DMS79 treated with DMSO at 0.1 percent for 48 hours (cell line): ENCODE measurements at regions not wholly inside any gene's neighbourhood (a gene's known extent, or its start where the extent isn't known, plus 50 kb on each side); places are given as distances from the start of the nearest gene placed in this dataset.
"Not testable (repeated sequence)": the region's sequence is repeated elsewhere in the genome, so short reads cannot be mapped to it uniquely, and the experiment has no call there.

Experiments
- DNase-seq: peaks from one replicate; lab custom pipeline; 2025; lab: John Stamatoyannopoulos, UW

- no peak for DNase-seq
Observed at GRCh38 chr11:26898799-26899198, 95.1 kb upstream of the FIBIN start.

DNA sequence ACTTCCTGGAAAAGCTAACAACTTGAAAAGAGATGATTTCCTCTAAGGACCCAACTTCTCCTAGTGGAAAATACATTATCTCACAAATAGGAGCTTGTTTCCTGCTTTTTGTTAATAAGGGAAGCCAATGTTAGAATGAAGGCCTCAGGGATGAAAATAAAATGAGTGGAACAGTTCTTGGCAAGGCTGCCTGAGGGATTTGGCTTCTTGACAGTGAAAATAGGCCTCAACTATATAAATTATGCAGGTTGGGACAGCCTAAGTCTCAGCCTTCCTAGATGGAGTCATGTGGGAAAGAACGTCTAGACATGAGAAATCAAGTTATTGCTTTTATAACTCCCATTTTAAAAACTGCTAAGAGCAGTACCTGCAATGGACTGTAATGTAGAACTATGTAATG, 92.8 kb upstream of the FIBIN start:
- no peak for DNase-seq

DNA sequence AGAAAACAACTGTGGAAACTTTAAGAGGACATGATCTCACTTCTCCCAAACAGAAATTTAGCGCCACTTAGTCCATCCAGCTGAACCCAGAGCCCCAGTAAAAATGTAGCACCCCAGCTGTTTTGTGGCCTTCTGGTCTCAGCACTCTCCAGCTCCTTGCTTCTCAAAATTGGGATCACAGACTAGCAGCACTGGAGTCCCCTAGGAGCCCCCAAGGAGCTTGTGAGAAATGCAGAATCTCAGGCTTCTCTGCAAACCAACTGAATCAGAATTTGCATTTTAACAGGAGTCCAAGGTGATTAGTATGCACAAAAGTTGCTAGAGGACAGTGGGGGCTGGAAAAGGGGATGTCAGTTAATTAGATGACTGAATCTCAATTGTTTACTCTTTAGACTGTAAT, 89.8 kb upstream of the FIBIN start:
- no peak for DNase-seq

DNA sequence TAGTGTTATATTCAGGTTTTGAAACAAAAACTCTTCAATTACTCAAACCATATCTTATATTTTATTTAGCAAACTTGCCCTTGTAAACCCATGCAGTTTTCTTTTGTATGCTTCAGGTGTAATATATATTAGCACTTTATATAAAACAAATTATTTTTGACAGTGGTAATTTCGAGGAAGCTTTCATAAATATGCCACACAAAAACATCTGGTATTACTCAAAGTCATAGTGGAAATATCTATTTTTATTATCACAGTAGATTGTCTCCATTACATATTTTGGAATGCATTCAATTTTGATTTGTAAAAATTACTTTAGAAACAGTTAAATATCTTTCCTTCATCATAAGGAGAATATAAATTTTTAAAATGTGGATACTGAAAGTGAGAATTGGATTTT, 89.1 kb upstream of the FIBIN start:
- no peak for DNase-seq

DNA sequence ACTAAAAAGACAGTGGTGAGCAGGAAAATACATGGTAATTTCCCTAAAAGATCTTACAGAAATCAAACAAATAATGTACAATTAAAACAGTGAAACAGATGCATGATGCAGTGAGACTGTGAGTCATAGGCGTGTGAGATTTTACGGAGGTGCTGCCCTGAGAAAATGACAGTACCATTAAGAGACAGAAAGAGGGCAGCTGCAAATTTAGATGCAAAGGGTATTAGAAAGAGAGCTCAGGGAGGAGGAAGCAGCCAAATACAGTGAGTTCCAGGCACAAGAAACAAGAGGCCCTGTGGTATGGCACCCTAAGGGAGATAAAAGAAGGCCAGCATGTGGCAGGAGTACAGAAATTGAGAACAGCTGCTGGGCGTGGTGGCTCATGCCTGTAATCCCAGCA, 88.5 kb upstream of the FIBIN start:
- no peak for DNase-seq

DNA sequence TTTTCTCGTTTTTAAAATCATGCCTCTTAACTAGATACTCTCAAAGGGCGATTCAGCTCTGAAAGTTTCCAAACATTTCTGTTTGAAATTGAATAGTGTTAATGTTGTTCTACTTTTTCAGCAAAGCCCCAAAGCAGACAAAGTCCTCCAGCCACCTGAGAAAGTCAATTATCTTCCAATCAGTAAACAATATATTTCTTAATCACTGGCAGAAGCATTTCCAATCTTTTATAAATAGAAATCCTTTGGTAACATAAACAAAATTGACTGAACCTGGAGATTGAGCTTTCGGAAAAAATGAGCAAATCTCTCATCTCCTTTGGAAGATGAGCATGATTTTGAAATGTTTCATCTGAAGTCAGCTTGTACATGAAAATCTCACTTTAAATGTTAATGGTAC, 84.4 kb upstream of the FIBIN start:
- DNase-seq: no peak

DNA sequence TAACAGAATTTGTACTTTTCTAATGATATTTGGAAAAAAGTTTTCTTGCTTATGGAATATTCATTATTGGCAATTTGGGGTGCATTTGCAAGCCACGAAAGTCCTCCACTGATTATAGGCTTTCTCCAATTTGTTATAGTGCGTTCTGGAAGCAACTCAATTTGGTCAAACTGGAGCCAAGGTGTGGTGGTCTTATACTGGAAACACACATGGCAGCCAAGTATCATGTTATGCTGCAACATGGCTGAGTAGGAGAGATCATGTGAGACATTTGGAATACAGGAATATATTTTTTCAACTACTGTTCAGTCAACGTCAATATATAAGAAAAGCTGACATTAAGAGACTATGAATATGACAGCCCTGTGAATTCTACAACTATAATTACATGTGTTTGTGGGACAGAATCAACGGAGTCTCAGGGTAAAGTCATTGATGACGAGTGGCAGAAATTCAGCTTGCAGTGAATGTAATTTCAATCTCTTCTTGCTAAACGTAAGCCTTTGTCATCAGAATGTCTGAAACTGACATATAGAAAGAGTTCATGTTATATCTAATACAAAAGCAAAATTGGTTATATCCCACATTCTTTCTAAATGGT, 83.8 kb upstream of the FIBIN start:
- DNase-seq: no peak

- no peak for DNase-seq
Observed at GRCh38 chr11:26914968-26915367, 78.9 kb upstream of the FIBIN start.

DNA sequence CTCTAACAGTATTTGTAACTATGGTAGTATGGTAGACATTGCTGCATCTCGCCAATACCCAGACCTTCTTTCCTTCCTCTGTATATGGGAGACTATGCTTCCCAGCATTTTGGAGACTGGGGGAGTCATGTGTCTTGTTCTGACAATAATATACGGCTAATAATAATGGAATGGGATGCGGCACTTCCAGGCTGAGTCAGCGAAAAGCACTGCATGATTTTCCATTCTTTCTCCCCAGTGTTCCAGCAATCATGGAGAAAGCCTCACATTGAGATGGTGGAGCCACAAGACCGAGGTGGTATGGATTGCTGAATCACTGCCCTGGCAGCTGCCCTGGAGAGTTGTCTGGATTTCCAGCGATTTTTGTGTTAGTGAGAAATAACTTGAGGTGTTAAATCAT, 77.1 kb upstream of the FIBIN start:
- no peak for DNase-seq

GRCh38 chr11:26928582-26928981, 65.3 kb upstream of the FIBIN start:
- no peak for DNase-seq

DNA sequence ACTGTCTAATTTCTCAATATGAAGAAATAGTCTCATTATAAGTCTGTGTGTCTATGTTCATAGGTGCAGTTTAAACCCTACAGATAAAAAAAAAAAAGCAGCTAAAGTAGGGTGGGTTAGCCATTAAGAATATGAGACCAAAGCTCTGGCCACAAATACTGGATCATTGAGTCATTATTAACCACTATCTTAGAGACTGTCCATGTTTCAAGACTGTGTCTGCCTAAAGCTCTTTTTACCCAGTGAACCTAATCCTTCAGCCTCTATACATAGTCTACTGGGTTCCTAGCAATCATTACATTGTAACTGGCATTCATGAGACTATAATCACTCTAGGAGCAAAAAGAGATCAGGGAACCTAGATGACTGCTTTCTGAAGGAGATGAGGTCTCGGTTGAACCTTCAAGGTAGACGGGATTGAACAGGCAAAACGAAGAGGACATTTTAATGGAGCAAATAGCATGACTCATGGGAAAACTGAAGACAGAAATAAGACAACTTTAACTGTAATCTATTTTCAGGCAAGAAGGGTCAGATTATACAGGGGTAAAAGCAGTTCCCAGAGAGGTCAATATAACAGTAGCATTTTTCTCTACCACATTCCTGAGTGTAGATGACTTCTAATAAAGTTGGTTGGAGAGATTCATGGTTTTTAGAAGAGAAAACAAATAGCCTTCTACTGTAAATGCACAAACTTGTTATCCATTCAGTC, 64.0 kb upstream of the FIBIN start:
- DNase-seq: no peak

DNA sequence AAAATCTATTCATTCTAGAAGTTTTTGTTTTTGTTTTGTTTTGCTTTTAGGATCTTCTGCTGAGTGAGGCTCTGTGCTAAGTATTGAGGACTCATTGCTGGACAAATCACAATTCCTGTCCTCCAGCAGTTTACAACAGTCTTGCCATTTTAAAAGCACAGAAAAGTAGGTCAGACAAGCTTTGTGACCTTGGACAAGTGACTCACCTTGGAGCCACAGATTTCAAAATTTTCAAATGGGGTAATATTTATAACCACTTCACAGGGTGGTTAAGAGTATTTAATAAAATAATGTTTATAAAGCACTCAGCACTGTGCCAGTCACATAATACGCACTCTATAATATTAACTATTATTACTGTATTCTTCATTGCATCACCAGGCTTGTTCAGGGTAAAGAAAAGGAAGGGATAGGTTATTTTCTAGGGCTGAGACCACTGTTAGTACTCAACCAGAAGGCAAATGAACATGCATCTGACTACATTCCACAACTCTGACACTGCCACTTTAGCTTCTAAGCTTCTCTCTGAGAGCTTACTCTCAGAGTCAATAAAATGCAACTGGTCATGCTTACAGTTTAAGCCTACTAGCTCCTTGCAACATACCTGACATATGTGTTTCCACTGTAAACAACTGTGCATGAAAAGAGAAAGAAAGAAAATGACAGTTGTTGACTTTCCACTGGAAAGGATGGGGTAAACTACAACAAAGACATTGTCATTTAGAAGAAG, 63.2 kb upstream of the FIBIN start:
- DNase-seq: no peak

- DNase-seq: no peak
Observed at GRCh38 chr11:26931248-26931631, 62.7 kb upstream of the FIBIN start.

DNA sequence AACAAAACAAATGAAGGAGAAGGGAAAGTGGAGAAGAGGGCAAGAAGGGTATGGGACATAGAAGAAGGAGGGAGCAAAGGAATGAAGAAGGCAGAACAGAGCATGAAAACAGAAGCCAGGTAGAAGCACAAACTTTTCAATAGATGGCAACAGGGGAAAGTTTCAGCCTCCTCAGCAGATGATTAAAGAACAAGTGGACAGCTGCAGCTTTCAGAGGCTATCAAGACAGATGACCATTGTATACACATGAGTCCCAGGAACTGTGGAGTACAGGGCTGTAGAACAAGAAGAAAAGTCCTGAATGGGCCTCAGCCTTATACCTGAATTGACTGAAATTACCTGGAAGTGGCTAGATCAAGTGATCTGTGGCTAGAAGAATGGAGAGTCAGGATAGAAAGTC, 62.0 kb upstream of the FIBIN start:
- DNase-seq: no peak

DNA sequence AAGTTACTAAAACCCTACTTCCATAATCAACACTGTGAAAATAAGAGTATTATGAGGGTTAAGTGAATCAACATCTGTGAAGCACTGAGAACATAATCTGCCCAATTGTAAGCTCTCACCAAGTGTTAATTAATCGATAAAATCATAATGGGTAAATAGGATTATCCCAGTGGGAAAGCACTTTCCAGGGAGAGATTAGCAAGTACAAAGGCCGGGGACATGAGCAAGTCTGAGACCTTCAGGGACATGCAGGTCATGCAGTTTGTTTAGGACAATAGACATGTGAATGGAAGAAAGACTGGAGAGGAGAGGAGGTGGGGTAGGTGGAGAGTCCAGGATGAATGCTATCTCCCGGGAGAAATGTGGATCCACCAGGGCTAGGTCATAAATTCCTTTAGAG, 57.8 kb upstream of the FIBIN start:
- no peak for DNase-seq

DNA sequence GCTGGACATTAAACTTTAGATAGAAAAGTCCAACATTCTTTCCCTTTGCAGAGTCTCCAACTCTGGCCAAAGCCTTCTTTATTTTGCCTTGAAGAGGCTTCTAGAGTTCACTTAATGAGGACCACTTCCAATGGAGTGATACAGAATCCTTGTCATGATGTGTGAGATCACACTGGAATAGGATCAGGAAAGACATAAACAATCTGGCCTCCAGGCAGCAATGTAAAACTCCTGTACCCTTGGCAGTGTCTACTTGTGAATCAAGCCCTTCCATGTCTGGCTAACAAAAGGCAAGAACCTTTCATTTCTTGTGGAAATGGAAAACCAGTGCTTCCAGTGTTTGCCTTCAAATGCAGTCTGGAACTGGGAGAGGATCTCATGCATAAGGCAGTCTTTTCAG, 56.5 kb upstream of the FIBIN start:
- DNase-seq: no peak

DNA sequence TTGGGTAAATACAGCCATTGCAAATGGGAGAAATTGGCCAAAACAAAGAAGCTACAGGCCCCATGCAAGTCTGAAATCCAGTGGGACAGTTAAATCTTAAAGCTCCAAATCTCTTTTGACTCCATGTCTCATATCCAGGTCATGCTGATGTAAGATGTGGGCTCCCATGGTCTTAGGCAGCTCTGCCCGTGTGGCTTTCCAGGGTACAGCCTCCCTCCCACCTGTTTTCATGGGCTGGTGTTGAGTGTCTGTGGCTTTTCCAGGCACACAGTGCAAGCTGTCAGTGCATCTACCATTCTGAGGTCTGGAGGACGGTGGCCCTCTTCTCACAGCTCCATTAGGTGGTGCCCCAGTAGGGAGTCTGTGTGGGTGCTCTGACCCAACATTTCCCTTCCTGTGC, 53.4 kb upstream of the FIBIN start:
- DNase-seq: not testable (repeated sequence)

- no peak for DNase-seq
Observed at GRCh38 chr11:26942356-26942755, 51.6 kb upstream of the FIBIN start.

DNA sequence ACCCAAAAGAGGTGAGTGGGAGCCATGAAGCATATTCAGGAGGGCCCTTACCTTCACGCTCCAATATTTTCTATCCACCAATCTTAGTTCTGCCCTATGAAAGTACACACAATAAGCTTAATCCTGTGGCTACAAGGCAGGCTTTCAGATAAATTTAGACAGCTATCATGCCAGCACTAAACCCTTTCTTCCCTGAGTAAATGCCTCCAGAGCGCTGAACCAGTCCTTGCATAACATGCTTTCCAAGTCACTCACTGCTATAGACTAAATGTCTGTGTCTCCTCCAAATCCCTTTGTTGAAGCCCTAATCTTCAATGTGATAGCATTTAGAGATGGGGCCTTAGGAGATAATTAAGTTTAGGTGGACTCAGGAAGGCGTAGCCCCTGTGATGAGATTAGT, 50.3 kb upstream of the FIBIN start:
- DNase-seq: no peak
